ENCODE measurements at regions not wholly inside any gene's neighbourhood (a gene's known extent, or its start where the extent isn't known, plus 50 kb on each side); places are given as distances from the start of the nearest gene placed in this dataset.
"Not testable (repeated sequence)": the region's sequence is repeated elsewhere in the genome, so short reads cannot be mapped to it uniquely, and the experiment has no call there.

DNA sequence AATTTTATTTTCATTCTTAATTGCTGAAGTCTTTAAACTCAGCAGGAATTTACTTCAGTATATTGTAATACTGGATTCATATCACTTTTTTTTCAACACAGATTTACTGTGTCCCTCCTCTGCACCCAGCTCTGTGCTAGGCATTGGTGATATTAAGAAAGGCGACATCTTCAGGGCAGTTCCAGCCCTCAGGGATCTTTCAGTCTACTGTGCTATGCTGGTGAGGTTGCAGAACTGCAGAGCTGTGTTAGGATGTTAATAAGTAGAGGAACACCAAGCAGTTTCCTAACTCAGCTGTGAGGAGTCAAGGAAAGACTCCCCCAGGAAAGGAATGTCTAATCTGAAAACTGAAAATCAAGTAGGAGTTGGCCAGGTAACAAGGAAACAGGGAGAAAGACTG is 158.2 kb upstream of the NPY start:
- in situ Hi-C loops (cut with MboI; ENCODE audit: low sequenced_read_pairs) = no loop called here

GRCh38 chr7:24127930-24128329 is 156.1 kb upstream of the NPY start:
- in situ Hi-C loops (cut with MboI; ENCODE audit: low sequenced_read_pairs) = no loop called here

GRCh38 chr7:24129597-24129996 is 154.4 kb upstream of the NPY start:
- in situ Hi-C loops (cut with MboI; ENCODE audit: low sequenced_read_pairs) = no loop called here

DNA sequence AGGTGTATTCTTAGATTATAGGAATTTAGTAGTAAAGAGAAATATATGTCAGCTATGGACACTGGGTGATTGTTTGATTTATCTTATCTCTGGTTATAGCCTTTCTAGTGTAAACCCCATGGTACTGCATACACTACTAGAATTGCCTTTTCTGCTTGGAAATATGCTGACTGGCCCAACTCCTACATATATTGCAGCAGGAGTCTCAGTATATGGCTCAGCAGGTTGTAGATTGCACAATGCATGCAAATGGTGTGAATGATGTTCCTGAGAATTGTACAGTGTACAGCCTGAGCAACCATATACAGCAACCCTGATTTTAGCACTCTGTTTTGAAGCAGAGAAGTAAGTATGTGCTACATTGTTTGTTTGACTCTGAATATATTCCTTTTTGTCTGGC is 153.4 kb upstream of the NPY start:
- in situ Hi-C loops (cut with MboI; ENCODE audit: low sequenced_read_pairs) = no loop called here

DNA sequence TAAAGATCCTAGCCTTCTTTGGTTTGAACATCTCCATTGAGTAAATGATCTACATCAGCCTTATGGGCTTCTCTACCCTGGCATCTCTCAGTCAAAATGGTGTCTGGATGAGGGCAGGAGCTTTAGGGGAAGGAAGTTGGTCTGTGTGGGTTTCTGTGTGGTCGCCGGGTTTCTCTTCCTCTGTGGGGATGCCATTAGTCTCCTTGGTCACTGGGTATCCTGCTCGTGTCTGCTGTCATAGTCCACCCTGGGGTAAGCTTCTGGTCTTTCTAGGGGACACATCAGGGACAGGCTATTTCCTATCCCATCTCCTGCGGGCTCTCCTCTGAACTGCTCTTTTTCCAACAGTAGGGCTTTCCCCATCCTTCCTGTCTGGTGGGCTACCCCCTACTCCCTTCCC is 150.3 kb upstream of the NPY start:
- in situ Hi-C loops (cut with MboI; ENCODE audit: low sequenced_read_pairs) = no loop called here

DNA sequence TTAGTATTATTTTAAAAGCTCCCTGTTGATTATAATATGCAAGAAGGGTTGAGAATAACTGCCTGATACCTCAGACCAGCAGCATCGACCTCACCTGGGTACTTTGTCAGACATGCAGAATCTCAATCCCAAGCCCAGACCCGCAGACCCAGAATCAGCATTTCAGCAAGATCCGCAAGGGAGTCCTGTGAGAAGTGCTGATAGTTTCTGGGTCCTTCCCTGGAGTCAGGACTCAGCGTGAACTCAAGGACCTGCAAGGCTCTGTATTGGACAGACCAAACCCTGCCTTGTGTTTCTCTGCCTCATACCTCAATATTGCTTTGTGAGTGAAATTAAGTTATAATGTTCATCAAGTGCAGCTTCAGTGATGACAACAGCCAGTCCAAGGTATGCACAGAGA is 149.5 kb upstream of the NPY start:
- in situ Hi-C loops (cut with MboI; ENCODE audit: low sequenced_read_pairs) = no loop called here

- in situ Hi-C loops (cut with MboI; ENCODE audit: low sequenced_read_pairs) = no loop called here
Measured at GRCh38 chr7:24135003-24135817, 148.8 kb upstream of the NPY start.

GRCh38 chr7:24137338-24137737 is 146.7 kb upstream of the NPY start:
- in situ Hi-C loops (cut with MboI; ENCODE audit: low sequenced_read_pairs) = no loop called here

DNA sequence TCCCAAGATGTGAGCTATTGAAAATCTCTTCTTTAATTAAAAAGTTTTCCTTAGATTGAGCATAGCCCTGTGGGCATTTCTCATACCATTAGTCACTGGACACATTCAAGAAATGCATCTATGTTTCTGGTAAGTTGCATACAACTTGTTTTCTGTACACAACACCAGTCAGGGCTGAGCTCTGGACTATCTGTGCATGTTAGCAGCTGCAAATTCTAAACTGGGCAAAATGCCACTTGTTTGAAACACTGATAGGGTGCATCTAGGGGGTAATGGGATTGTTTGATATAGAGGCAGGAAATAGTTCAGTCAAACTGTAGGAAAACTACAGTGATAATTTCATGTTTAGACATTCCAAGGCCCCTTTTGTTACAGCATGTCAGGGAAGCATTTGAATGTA is 145.6 kb upstream of the NPY start:
- in situ Hi-C loops (cut with MboI; ENCODE audit: low sequenced_read_pairs) = no loop called here

- in situ Hi-C loops (cut with MboI; ENCODE audit: low sequenced_read_pairs) = no loop called here
Measured at GRCh38 chr7:24140001-24140400, 144.0 kb upstream of the NPY start.

GRCh38 chr7:24141874-24142509 is 142.0 kb upstream of the NPY start:
- in situ Hi-C loops (cut with MboI; ENCODE audit: low sequenced_read_pairs) = no loop called here

DNA sequence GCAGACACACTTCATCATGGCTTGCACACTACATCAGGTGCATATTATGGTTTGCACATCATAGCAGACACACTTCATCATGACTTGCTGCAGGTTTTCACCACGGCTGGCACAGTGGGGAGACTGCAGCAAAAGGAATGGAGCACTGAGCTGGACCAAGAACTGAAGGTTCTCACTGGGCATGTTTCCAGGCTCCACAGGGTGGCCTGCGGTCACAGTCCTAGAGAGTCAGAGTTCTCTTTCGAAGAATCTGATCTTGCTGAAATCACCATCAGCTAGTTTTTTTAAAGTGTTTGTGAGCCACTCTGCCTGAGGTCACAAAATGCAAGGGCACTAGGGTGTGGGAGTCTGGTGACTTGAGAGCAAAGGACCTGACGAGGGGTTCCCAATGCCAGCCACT is 140.4 kb upstream of the NPY start:
- in situ Hi-C loops (cut with MboI; ENCODE audit: low sequenced_read_pairs) = no loop called here

- in situ Hi-C loops (cut with MboI; ENCODE audit: low sequenced_read_pairs) = no loop called here
Measured at GRCh38 chr7:24151944-24152343, 132.0 kb upstream of the NPY start.

DNA sequence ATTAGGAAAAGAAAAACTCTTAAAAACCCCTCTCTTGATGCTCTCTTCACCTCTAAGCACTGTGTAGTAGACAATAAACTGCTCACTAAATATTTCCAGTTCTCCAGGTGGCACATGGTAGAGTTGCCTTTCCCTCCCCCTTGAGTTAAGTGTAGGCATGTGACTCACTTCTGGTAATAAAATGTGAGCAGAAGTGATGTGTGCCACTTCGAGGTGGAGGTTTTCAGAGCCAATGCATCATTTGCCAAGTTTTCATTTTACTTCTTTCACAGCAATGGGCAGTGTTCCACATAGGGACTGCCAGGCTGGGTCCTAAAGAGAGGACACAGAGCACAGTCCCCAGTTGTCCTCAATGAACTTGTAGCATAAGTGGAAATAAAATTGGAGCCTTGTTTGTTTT is 131.6 kb upstream of the NPY start:
- in situ Hi-C loops (cut with MboI; ENCODE audit: low sequenced_read_pairs) = no loop called here

DNA sequence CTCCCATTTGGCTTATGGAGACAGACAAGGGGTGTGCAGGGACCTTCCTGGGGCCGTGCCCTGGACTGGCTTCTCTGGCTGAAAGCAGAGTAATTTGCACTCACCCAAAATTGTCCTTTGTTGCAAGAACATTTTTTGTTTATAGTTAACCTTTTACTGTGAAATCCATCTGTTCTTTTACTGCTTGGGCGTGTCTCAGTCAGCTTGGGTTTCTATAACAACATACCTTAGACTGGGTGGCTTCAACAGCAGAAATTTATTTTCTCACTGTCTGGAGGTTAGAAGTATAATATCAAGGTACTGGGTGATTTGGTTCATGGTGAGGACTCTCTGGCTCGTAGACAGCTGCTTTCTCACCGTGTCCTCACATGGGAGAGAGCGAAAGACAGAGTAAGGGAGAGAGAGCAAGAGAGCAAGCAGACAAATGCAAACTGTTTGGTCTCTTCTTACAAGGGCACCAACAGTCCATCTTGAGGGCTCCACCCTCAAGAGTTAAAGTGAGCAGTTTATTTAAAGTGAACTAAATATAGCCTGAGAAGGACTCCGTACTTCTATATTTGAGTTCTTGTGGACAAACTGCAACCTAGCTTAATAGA is 131.0 kb upstream of the NPY start:
- in situ Hi-C loops (cut with MboI; ENCODE audit: low sequenced_read_pairs) = no loop called here

DNA sequence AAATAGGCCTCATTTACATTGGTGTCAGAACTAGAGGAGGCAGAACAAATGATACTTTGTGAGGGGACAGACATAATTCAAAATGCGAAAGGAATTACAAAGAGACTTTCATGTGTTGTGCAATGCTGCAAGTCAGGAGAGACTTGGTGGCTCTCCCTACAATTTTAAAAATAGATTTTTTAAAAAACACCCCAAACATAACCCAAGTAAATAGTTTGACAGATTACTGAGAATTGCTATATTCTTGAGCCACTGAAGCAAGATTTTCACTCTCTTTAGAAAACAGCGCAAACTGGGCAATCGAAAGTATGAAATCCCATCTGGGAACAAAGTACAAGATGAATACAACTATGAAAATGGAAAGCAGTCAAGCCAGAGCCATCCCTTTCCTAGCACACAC is 126.3 kb upstream of the NPY start:
- in situ Hi-C loops (cut with MboI; ENCODE audit: low sequenced_read_pairs) = no loop called here

DNA sequence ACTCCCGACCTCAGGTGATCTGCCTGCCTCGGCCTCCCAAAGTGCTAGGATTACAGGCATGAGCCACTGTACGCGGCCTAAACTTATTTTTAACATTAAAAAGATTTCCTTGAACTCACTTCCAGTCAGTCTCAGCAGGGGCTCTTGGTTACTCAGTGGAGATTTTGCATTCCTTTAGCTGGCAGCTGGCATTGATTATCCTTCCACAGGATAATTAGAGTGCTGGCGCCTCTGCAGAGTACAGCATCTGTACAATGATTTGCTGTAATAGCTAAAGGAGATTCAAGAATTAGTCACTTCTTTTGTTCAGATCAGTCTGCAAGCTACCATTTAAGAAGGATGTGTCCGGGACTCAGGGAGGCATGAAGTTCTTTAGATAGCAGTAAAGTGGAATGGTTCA is 125.0 kb upstream of the NPY start:
- in situ Hi-C loops (cut with MboI; ENCODE audit: low sequenced_read_pairs) = no loop called here

DNA sequence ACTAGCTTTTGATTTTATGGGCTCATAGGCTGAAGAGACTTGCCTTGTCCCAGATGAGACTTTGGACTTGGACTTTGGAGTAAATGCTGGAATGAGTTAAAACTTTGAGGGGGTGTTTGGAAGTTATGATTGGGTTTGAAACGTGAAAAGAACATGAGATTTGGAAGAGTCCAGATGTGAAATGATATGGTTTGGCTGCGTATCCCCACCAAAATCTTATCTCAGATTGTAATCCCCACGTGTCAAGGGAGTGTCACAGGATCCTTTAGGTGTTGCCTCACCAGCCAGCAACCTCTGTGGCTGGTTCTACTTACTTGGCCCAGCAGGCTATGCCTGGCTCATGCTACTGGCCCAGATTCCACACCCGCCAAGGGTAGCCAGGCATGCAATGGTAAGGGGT is 119.6 kb upstream of the NPY start:
- in situ Hi-C loops (cut with MboI; ENCODE audit: low sequenced_read_pairs) = no loop called here

DNA sequence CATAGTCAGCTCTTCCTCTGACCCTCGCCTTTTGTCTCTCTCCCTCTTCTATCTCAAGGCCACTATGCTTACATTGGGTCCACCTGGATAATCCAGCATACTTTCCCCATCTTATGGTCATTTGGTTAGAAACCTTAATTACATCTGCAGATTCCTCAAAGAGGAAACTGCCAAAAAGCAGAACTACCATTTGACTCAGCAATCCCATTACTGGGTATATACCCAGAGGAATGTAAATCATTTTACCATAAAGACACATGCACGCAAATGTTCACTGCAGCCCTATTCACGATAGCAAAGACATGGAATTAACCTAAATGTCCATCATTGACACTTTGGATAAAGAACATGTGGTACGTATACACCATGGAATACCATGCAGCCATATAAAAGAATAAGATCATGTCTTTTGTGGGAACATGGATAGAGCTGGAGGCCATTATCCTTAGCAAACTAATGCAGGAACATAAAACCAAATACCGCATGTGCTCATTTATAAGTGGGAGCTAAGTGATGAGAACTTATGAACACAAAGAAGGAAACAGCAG is 114.8 kb upstream of the NPY start:
- in situ Hi-C loops (cut with MboI; ENCODE audit: low sequenced_read_pairs) = no loop called here

DNA sequence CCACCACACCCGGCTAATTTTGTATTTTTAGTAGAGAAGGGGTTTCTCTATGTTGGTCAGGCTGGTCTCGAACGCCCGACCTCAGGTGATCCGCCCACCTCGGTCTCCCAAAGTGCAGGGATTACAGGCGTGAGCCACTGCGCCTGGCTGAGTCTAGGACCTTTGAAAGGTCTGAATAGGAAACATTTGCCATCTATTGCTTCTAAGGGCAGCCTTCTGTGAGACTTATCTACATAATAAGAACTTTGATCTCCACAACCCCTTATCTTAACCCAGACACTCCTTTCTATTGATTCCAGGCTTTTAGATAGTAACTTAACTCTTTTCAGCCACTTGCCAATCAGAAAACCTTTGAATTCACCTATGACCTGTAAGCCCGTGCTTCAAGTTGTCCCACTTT is 112.0 kb upstream of the NPY start:
- in situ Hi-C loops (cut with MboI; ENCODE audit: low sequenced_read_pairs) = not testable (repeated sequence)

DNA sequence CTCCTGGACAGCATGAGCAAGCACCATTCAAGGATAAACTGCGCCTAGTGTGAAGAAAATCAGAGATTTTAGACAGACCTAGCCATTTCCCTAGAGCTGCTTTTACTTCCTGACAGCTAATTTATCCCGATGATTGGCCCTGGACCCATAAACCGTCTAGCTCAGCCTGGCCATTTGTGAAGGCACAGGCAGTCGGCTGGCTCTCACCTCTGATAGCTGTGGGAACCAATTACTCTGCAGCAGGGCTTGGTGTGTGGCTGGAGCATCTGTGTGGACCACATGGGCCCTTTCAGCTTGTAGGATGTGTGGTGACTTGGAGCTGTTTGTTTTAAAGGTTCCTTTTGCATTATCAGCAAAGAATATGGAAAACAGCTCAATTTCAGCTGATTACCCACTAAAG is 111.1 kb upstream of the NPY start:
- in situ Hi-C loops (cut with MboI; ENCODE audit: low sequenced_read_pairs) = no loop called here

DNA sequence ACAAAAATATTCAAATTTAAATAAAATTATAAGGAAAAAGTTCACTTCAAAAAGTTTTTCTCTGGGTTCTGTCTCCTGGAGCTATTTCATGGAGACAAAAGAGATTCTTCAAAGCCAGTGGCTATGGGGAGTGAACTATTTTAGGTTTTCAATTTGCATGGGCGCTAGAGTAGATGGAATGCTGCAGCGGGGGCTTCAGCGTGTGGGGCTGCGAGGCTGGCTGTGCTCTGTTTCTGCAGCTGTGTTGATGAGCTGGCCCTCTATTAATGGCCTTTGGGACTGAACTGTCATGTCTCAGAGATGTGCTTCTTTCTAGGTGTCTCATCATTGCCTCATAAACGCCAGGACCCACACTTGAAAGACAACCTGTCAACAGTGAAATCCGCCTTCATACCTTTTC is 108.4 kb upstream of the NPY start:
- in situ Hi-C loops (cut with MboI; ENCODE audit: low sequenced_read_pairs) = no loop called here

Data from HL-60/S4 treated with phorbol 12-myristate 13-acetate at 8.2 ng/mL for 4 days and 3 days (cell line).